GM19397 (cell line): ENCODE measurements at regions not wholly inside any gene's neighbourhood (a gene's known extent, or its start where the extent isn't known, plus 50 kb on each side); places are given as distances from the start of the nearest gene placed in this dataset.

Experiments
- ATAC-seq: cut with Tn5 transposase; IDR thresholded peaks from one replicate; pipeline ENCODE4 v1.9.1; 2021; ENCODE audit warnings: mild to moderate bottlenecking, moderate library complexity; ENCODE audit not compliant: unreplicated experiment

DNA sequence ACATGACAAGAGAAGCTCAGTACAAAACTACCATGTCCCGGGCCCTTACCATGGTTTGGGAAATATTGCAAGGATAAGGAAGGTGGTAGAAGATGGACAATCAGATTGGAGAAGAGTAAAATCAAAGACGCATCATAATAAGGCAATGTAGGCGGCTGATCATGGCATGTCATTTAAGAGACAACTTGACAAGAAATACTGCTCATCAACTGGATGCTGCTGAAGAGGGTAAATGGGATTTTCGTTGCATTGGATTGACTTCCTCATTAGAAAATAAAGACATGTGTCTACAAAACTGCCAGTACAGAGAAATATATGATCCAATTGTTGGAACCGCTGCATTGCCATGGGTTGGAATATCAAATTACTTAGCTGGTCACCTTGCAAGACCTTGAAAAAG lies 238.3 kb upstream of the NCKAP5 start:
- no peak for ATAC-seq

DNA sequence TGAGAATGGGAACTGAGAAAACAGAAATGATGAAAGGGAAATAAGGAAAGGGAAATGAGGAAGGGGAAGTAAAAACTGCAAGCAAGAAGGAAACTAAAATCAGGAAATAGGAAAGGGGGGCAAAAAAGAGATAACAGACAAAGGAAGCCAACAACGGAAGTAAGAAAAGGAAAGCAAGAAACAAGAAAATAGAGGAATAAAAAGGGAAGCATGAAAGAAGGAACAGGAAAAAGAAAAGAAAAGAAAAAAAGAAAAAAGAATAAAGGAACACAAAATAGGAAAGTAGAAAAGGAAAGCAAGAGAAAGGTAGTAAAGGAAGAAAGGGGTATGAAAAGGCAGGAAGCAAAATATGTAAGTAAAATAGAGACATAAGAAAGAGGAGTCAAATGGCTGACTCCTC lies 241.2 kb upstream of the NCKAP5 start:
- no peak for ATAC-seq

DNA sequence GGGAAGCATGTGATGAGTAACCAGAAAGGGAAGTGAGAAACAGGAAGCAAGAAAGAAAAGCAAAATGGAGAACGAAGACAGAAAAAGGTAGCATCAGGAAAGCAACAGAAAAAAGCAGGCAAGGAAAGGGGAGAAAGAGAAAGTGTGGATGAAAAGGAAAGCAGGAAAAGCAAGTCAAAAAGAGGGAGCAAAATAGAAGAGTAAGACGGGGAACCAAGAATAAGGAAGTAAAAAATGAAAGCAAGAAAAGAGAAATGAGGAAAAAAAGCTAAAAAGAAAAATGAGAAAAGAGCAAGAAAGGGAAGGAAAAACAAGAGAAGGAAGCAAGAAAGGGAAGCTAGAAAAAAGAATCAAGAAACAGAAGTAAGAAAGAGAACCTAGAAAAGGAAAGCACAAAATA lies 242.3 kb upstream of the NCKAP5 start:
- ATAC-seq = no peak

DNA sequence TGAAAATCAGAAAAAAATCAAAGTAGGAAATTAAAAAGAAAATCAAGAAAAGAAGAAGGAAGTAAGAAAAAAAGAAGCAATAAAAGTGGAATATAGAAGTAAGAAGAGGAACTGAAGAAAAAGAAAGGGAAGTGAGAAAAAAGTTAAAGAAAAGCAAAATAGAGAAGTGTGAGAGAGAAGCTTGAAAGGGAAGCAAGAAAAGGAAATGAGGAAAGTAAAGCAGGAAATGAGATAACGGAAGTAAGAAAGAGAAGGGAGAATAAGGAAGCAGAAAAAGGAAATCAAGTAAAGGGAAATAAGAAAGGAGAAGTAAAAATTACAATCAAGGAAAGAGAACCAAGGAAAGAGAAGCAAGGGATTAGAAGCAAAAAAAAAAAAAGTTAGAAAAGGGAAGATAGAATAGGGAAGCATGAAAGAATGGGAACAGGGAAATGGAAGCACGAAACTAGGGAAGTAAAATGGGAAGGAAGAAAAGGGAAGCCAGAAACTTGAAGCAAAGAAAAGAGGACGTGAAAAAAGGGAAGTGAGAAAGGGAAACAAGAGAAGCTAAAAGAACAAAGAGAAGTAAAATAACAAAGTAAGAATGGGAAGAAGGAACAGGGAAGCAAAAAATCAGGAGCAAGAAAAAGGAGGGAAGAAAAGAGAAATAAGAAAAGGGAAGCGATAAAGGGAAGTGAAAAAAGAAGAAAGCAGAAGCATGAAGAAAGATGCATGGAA lies 243.3 kb upstream of the NCKAP5 start:
- no peak for ATAC-seq

DNA sequence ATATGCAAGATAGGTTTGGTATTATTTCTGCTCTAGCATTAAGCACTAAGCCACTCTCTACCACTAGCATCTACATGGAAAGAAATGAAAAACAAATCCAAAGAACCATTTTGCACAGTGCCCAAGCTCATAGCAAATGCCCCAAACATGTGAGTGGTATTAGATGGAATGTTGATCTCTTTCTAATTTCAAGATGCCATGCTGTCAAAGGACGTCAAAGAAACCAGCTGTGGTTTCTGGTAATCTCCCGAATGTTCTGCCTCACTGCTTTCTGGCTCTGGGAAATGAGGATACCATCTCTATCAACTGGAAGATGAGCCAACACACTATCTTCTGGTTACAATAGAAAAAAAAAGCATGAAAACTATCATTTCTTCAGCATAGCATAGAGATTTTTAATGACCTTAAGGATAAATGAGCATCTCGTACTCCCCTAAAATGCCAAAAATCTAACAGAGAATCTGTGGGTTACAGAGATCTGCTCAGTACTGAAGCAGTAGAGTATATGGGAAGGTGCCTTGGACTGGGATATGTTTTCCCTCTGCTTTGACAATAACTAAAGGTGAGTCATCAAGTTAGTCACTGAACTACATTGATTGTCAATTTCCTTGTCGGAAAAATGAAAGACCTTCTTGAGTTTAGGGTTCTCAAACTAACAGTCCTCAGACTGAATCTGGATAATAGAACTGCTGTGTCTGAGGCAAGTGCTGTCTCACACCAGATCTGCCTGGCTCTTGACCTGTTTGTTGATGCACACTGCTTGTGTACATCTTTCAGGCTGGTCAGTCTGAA lies 244.8 kb upstream of the NCKAP5 start:
- ATAC-seq = no peak

DNA sequence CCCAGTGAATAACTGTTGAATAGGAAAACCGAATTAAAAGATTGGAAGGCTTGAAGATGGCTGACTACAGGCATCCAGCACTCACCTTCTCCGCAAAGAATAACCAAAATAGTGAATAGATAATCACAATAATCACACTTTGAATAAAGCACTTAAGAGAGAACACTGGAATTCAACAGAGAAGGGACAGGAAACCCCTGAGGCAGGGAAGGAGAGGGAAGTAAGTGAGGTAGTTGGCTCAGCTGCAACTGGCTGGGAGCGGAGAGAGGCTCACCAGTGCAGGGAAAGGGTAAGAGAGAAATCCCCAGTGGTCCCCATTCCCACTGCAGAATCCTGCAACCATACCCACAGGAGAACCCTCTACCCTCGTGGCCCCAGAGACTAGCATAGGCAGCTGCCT lies 246.6 kb upstream of the NCKAP5 start:
- ATAC-seq = no peak

DNA sequence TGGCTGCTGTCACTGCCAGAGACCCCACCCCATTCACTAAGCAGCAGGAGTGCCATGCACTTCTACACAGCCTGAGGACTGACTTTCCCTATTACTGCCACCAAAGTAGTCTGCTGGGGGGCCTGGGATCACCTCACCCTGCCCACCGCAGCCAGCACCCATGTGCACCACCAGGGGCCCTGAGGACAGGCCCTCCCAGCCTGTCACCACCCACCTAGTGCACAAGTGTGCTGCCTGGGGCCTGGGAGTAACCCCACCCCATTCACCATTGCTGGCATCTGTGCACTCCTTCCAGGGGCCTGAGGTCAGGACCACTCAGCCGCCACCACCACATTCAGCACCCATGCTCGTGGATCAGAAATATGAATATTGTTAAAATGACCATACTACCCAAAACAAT lies 247.8 kb upstream of the NCKAP5 start:
- no peak for ATAC-seq

DNA sequence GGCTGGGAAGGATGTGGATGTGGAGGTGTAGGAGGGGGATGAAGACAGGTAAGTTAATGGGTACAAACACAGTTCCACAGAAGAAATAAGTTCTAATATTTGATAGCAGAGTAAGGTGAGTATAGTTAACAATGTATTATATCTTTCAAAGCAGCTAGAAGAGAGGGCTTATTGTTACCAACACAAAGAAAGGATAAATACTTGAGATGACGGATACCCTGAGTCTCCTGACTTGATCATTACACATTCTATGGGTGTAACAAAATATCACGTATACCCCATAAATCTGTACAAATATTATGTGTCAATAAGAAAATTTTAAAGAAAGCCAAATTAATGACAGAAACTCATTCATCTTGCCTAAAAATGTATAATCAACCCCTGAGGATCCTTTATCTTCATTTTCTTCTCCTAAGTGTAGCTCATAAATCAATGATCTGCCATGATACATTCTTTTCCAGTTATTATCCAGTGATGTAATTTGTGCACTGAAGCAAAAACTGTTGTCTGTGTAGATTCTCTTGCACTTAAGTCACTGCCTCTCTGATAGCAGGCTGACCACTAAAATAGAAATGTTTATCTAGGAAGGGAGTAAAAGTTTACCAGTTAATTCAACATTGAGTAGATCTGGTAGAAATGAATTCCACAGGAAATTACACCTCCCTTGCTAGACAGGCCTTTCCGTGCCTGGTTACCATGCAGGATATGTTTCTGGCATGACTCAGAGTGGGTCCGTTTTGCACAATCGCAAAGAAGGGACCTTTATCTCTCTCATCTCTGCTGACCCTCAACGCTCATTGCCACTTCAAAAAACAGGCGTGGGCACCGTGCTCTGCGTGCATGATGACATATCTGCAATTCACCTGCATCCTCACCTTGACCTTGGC lies 249.7 kb upstream of the NCKAP5 start:
- ATAC-seq = no peak

DNA sequence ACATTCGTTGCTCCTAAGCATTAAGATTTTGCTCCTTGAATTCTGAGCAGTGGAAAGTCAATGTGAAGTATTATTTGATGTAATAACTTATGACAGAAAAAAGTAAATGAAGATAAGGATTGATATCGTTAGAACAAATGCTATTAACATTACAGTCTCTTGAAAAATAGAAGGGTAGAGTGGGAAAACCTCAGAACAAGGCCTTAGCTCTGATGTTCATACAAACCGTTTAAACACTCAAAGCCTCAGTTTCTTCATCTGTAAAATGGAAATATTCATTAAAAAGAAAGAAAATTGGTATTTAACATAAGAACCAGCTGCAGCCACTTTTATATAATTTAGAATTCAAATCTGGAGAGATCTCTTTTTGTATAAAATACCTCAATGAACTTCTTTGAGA lies 250.4 kb upstream of the NCKAP5 start:
- ATAC-seq = no peak

DNA sequence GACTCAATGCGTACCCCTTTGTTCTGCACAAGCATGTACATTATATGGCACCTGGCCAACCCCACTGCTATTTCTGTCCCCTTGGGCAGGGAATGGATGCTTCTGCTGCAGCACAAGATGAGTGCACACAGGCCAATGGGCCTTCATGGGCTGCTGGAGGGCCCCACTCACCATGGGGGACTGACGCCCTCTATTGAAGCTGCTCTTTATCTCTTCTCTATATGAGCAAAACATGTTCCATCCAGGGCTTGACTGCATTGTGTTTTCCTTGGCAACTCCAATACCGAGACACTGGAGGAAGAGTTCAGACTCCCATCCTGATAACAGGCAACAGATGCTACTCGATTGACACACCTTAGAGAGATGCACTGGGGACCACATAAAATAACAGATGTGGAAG lies 251.6 kb upstream of the NCKAP5 start:
- ATAC-seq = no peak

DNA sequence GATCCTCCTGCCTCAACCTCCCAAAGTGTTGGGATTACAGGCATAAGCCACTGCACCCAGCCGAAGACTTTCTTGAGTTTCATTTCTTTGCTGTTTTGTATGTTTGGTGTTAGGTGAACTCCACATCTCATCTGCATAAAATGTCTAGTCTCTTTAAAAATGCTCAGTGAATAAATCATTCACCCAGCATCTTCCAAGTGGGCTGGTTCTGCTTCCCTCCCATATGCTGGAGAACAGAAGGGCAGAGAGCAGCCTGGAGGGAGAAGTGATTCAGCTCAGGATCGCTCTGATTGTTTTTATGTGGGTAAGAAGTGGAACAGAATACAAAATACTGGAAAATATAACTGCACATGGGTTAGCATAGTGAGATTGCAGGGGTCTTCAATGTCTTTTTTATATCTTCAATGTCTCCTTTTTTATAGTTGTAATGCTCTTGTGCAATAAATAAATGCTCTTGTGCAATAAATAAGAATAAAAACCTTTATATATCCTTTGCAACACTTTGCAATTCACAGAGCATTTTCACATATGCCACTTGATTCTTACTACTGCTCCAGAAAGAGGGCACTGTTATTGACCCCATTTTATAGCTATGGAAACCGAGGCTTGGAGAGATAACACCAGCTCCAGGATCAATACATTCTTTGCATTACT lies 253.0 kb upstream of the NCKAP5 start:
- no peak for ATAC-seq

DNA sequence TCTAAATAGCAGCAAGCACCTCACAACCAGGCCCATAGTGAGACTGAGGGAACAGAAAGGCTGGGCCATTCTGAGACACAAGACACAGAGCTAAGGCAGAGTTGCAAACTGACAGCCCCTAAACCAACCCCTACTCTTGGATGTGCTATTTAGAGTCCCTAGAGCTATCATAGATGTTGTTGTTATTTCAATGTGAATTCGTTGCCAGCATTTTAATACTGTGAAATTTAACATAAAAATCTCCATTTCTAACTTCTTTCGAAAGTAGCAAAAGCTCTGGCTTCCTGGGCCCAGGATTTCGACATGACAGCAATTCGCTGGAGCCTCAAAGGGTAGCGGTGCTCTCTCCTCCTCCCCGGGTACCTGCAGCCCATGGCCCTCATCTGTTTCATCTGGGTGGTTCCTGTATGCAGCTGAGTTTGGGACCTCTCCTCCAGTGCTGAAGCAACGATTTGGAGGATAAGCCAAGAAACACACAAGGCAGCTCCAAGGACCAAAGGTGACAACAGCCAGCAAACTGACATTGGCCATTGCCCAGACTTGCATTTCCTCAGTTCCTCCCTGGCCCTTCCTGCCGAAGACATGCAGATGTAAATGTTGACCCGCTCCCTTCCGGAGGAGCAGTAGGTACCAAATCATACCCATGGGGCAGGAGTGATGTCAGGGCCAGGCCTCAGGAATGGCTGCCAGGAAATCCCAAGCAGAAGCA lies 254.4 kb upstream of the NCKAP5 start:
- no peak for ATAC-seq

DNA sequence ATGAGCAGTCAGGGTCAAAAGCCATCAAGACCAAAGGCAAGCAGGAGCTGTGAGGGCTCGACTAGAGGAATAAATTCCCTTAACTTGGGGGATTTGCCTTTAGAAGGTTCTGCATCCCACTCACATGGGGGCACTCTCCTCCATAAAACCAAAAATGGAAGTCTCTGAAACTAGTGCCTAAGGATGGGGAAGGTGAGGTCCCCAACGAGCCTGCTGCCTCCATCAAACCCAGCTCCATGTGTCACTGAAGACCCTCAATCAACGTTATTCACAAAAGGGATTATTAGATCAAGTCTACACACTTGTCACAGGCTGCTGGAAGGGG lies 254.9 kb upstream of the NCKAP5 start:
- ATAC-seq = no peak

DNA sequence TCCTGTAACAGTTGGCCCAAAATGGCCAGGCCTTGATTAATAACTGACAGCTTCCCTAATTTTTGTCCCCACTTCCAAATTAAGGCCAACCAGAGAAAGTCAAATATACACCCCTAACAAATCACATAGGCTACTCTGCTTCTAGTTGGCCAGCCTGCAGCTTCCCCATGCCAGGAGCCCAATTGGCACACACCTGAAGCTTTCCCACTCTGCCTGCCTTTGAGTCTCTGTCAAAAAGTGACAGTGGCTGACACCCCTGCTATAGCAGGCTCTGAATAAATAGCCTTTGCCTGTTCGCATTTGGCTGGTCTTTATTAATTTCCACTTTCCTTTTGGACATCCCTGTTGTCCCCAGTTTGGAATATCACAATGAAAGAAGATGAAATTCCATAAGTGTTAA lies 256.6 kb upstream of the NCKAP5 start:
- no peak for ATAC-seq

DNA sequence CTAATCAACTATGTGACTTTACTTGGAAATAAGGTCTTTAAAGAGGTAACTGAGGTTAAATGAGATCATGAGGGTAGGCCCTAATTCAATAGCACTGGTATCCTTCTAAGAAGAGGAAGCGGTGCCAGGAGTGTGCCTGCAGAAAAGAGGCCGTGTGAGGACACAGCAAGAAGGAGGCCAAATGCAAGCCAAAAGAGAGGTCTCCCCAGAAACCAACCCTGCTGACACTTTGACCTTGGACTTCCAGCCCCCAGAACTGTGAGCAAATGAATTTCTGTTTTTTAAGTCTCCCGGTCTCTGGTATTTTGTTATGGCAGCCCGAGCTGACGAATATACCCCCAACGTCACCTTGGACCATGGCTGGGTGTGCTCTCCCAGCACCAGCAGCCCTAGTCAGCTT lies 257.5 kb upstream of the NCKAP5 start:
- ATAC-seq = no peak

DNA sequence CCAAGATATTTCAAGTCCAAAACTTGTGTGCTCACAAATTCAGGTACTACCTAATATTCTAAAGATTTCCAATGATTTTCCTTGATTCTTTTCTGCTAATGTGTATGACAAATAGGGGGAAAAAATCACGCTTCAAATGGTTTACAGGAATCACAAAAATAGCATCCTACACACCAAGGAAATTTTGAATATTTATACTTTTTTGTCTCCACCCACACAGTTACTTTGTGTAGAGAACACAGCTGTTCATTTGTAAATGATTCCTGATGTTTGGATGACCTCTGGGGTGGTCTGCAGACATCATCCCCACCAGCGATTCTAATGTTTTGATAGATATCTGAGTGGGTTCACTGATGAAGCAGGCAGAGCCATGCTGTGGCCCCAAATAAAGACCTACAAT lies 260.6 kb upstream of the NCKAP5 start:
- no peak for ATAC-seq

DNA sequence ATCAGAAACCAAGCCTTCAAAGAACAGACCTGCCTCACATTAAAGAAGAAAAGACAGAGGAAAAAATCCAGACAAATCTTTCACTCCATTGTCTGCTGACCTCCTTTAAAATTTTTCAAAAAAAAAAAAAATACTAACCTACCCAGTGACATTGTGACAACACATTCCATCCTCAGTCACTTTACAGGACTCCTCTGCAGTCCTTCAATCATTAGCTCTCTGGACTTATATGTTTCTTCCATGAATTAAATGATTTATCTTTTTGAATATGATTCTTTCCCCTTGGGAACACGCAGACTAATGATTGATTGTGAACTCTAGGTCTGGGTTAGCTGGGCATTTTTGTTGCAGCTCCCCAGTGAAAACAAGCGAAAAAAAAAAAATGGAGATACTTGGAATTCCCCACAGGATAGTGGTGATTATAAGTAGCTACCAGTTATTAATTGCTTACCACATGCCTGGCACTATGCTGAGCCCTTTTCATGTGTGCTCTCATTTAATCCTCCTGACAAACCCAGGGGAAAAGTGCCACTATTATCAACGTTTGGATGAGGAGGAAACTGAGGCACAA lies 261.3 kb upstream of the NCKAP5 start:
- ATAC-seq = no peak

DNA sequence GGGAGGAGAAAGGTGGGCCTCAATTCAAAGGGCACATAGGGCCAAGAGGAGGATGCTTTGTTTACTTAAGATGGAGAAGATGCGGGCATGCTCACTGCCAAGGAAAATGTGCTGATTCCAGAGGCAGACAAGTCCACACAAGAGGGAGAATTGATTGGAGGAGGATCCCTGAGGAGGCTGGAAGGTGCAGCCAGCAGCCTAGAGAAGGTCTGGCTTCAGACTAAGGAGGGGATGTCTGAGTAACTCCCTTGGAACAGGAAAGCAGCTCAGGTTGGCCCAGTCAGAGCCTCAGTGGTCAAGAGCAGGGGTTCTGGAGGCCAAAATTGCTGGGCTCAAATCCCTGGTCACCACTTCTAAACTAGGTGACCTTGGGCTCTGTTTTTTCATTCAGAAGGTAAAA lies 265.5 kb upstream of the NCKAP5 start:
- ATAC-seq = no peak

DNA sequence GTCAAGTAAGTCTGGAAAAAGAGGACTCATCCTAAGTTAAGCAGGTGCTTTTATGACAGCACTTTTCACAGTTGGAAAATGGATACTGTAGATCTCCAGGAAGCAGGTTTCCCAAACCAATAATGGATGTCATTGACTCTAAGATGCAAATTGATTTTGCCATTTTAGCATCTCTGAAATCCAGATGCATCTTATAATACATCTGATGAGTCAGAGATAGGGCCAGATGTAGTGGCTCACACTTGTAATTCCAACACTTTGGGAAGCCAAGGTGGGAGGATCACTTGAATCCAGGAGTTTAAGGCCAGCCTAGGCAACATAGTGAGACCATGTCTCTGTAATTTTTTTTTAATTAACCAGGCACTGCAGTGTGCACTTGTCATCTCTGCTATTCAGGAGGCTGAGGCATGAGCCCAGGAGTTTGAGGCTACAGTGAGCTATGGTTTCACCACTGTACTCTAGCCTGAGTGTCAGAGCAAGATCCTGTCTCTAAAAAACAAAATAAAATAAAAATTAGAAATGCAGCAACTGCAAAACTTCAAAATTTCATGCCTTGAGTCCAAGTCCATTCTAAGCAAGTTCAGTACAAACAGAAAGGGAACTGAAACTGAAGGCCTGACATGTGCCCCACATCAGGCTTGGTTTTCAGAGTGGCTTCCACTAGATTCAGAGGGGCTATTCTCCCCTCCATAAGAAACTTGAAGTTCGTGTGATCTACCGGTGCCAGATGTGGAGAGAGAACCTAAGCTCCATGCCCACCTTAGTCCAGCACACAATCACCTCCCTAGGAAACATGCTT lies 267.8 kb upstream of the NCKAP5 start:
- no peak for ATAC-seq
